GM19193 (cell line): ENCODE measurements at regions not wholly inside any gene's neighbourhood (a gene's known extent, or its start where the extent isn't known, plus 50 kb on each side); places are given as distances from the start of the nearest gene placed in this dataset.

Experiments used
- POLR2A ChIP-seq: IDR thresholded peaks from 4 replicates; pipeline ENCODE4 v1.6.1; 2011; ENCODE audit not compliant: insufficient read depth, insufficient read length; ENCODE audit errors: extremely low read depth

GRCh38 chr12:85405262-85405661 lies 125.2 kb downstream of the ALX1 start:
- no peak for TF ChIP-seq POLR2A

GRCh38 chr12:85405781-85406522 lies 125.9 kb downstream of the ALX1 start:
- TF ChIP-seq POLR2A: no peak

- TF ChIP-seq POLR2A: no peak
These were observed 133.2 kb downstream of the ALX1 start for GRCh38 chr12:85413266-85413665.

GRCh38 chr12:85422762-85423161 lies 142.7 kb downstream of the ALX1 start:
- no peak for TF ChIP-seq POLR2A

GRCh38 chr12:85423947-85424346 lies 143.9 kb downstream of the ALX1 start:
- TF ChIP-seq POLR2A: no peak

GRCh38 chr12:85424581-85425348 lies 144.7 kb downstream of the ALX1 start:
- TF ChIP-seq POLR2A: no peak

- no peak for TF ChIP-seq POLR2A
These were observed 145.3 kb downstream of the ALX1 start for GRCh38 chr12:85425349-85425612.

GRCh38 chr12:85425926-85426325 lies 145.9 kb downstream of the ALX1 start:
- TF ChIP-seq POLR2A: no peak

GRCh38 chr12:85440271-85440670 lies 160.3 kb downstream of the ALX1 start:
- no peak for TF ChIP-seq POLR2A

GRCh38 chr12:85441025-85441424 lies 161.0 kb downstream of the ALX1 start:
- TF ChIP-seq POLR2A: no peak

GRCh38 chr12:85441741-85442140 lies 161.7 kb downstream of the ALX1 start:
- no peak for TF ChIP-seq POLR2A

- TF ChIP-seq POLR2A: no peak
These were observed 165.3 kb downstream of the ALX1 start for GRCh38 chr12:85445060-85445938.

- TF ChIP-seq POLR2A: no peak
These were observed 168.0 kb downstream of the ALX1 start for GRCh38 chr12:85448031-85448430.

- no peak for TF ChIP-seq POLR2A
These were observed 168.6 kb downstream of the ALX1 start for GRCh38 chr12:85448548-85449139.

GRCh38 chr12:85457016-85457415 lies 177.0 kb downstream of the ALX1 start:
- no peak for TF ChIP-seq POLR2A
